ENCODE measurements at regions not wholly inside any gene's neighbourhood (a gene's known extent, or its start where the extent isn't known, plus 50 kb on each side); places are given as distances from the start of the nearest gene placed in this dataset.
"Not testable (repeated sequence)": the region's sequence is repeated elsewhere in the genome, so short reads cannot be mapped to it uniquely, and the experiment has no call there.

DNA sequence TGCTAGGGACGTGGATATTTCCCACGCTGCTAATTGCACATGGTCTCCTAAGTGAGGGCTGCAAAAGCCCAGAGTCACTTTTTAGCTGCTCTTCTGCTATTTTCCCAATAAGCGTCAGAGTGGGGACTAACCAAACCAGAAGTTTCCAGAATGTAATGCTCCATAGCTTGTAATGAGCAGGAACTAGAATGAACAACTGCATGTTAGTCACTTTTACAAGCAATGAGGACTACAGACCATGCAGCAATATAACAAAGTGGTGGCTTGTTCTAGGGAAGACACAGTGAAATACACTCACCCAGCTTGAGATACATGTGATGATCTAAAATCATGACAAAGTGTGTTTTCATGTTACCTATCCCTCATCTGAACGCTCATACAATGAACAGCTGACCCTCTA lies 314.1 kb upstream of the SGK1 start:
- DNase-seq = no peak

DNA sequence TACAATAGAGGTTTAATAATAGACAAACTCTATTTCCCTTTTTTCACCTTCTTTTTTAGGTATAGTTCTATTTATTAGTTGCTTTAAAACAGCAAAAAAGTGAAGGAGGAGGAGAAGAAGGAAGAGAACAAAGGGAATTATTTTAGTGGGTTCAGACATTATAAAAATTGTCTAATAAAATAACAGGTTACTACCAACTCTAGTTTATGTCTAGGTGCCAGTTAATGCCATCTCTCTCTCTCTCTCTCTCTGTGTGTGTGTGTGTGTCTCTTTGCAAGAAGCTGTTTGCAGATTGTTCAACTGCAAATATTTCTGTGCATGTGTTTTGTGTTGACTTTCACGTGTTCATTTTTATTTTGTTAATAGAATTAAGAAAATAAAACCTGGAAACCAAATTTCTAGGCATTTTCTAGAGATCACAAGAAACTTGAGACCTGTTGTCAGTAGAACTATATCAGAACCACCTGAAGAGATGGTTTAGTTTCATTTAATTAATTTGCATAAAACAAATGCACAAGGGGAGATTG lies 313.5 kb upstream of the SGK1 start:
- DNase-seq = no peak

DNA sequence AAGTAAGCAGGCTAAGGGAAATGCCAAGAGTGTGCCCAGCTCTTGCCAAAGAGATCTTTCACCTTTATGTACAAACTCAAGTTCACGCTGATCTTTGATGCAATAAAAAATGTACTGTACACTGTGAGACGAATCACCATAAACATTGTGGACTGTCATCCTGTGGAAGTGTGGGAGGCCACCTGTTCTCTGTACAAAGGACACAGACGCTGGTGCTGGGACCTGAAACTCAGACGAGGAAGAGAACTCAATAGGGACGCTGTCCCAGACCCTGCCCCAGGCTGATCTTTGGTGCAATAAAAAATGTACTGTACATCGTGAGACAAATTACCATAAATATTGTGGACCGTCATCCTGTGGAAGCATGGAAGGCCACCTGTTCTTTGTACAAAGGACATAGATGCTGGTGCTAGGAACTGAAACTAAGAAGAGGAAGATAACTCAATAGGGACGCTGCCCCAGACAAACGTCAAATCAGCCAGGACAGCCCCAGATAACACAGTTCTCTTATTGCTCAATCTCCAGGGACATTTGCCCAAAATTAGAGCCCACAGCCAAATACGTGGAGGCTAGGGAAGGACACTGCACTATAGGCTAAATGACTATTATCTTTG lies 312.7 kb upstream of the SGK1 start:
- DNase-seq = no peak

DNA sequence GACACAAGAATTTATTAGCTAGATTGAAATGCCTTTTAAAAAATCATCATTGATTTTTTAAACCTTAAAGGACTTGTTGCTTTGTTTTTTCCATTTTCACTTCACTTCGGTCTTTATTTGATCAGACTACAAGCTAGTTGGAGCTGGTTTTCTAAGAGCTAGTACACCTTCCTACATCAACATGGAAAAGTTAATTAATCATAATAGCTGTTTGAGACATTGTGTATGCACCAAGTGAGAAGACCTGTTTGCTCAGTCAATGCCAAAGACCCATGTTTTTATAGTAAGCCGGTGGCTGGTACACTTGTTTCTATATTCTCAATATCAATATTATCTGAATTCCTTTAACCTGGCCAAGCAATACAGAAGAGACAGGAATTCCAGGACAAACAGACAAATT lies 310.2 kb upstream of the SGK1 start:
- peak; percentile 10 for DNase-seq

DNA sequence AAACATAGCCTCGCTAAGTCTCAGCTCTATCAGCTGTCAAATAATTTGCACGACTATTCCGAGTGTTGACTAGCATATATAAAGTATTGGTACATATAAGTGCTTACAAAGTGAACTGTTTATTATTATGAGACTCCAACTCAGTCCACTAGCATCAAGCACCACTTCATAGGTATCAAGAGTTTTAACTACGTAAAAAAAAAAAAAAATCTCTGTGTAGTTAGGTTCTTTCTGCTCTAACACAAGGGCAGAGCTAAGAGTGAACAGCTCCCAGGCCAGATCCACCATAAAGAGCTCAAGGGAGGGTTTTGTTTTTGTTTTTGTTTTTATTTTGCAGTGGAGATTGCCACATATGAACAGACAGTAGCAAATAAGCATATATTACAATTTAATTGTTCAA lies 309.8 kb upstream of the SGK1 start:
- DNase-seq = no peak

DNA sequence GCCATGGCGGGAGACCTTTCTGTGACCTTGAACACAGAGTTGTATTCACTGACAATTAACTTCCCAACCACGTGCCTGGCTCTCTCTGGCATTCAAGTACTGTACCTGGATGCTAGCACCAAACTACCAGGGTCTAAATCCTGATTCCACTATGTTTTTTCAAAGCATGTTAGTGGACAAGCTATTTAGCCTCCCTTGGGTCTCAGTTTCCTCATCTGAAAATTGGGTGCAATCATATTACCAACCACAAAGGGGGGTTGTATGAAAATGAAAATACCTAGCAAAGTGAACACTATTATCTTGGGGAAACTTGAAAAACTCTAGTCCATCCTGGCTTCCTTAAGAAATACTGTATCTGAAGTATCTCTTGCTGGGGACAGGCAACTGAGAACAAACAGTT lies 308.7 kb upstream of the SGK1 start:
- no peak for DNase-seq

DNA sequence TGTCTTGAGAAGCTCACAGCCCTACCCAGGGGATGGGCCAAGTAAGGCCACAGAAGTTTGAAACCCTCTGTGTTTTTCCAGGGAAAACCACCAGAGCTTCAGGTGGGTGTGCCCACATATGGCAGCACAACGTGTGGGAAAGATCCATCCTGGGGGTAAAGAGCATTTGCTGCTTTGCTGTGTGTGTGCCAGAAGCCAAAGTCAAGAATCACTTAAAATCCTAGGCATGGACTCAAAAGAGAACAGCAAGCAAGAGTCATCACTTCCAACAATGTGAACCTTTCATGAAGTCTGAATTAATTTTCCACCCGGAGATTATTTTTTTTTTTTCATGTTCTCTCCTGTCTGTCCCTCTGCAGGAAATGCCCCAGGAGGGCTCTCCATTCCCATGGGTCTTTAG lies 308.2 kb upstream of the SGK1 start:
- DNase-seq = no peak

DNA sequence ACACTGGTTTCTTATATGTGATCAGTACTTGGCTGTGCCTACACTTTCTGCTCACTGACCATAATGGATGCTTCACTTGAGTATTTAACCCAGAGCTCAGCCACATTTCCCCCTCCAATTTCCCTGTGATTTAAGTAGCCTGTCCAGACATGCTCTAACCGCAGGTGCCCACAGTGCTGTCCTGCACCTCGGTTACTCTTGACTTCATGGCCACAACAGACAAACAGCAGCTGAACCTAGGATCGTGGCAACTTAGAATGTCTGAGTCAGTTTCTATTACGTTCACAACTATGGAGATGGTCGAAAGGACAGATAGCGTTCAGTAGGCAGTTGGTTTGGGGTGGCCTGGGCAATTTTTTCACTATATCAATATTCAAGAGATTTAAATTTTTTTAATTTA lies 306.9 kb upstream of the SGK1 start:
- DNase-seq = no peak

DNA sequence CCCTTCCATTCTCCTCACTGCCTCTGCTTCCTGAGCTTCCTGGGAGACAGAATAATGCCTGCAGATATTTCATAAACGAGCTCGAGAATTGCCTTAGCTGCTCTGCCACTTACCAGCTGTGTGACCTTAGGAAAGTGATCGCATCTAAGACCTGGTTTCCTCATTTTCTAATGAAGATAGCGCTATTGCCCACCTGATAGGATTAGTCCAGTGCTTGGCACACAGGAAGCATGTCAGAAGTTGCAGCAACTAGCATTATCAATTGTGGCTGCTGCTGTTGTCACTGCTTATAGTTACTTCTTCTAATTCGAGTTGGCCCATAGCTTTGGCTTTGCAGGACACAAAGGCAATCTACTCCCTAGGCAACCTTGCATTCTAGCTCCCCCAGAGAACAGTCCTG lies 305.5 kb upstream of the SGK1 start:
- DNase-seq = no peak

DNA sequence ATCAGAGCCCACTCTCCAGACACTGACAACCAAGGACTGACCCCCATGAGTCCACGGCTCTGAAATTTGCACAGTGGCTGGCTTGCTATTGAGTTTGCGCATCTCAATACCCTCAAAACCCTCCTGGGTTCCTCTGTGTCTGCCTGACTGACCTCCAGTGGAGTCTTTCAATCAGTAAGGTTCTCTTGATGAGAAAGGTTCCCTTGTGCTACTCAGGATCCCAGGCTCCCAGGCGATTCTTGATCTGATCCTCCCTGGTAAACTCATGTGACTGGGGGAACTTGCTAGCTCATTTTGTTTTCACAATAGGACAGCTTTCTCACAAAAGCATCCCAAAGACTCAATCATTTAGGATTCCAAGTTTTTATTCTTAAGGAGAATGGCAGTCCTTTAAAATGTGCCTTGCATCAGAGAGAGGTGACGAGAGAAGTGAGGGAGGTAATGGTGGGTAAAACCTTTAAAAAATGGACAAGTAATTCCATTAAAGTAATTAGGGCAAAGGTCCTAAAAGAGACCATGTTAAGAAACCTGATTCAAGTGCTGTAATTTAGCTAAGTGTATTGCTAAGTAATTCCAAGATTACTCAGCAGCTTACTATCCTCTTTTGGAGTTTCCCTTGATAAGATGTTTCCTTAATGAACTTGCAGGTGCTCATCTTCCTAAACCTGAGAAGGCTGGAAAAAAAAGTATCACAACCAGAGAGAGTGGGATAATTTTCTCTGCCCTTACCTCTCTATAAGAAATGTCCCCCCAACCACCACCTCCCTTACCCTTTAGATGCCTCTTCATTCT lies 304.7 kb upstream of the SGK1 start:
- DNase-seq = no peak

DNA sequence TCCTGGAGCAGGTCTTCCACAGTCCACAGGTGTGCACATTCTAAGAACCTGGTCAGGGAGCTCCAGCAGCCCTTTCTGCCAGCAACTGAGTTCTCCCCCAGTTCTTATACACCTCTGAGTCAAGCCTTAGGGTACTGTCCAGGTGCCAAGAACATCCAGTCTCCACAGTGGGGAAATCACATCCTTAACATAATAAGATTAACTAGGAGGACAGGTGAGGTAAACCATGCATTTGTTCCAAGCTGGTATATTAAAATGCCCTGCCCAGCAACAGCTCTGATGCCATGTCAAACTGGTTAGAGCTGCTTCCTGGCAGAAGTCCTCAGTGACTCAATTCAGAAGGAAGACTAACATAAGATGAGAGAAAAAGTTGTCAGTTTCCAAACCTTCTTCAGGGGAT lies 303.9 kb upstream of the SGK1 start:
- no peak for DNase-seq

DNA sequence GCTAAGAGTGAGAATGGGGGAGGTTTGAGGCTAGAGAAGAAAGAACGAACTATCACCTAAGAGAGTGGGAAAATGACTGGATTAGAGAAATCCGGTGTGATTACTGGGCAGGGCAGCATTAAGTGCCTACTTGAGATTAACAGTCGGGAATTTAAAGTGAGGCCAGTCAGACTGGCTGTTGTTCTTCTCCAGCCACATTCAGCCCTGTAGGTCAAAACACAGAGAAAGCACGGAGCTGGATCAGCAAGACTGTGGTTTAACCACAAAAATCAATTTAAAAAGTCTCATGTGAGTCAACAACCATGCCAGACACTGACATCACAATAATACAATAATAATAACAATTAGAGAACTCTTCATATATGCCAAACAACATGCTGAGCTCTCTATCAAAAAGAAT lies 301.9 kb upstream of the SGK1 start:
- DNase-seq = no peak

DNA sequence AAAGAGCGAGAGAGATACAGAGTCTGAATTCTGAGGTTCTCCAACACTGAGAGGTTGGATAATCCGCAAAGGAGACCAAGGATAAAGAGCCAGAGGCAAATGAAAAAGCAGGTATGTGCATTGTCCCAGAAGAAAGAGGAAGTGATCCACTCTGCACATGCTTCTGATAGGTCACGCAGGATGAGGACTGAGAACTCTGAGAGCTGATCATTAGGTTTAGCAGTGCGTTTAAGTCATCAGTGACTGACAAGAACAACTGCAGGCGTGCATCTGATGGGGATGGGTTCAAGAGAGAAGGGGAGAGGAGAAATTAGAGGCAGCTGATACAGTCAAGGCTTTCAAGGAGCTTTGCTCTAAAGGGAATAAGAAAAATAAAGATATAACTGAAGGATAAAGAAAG lies 301.2 kb upstream of the SGK1 start:
- DNase-seq = no peak

DNA sequence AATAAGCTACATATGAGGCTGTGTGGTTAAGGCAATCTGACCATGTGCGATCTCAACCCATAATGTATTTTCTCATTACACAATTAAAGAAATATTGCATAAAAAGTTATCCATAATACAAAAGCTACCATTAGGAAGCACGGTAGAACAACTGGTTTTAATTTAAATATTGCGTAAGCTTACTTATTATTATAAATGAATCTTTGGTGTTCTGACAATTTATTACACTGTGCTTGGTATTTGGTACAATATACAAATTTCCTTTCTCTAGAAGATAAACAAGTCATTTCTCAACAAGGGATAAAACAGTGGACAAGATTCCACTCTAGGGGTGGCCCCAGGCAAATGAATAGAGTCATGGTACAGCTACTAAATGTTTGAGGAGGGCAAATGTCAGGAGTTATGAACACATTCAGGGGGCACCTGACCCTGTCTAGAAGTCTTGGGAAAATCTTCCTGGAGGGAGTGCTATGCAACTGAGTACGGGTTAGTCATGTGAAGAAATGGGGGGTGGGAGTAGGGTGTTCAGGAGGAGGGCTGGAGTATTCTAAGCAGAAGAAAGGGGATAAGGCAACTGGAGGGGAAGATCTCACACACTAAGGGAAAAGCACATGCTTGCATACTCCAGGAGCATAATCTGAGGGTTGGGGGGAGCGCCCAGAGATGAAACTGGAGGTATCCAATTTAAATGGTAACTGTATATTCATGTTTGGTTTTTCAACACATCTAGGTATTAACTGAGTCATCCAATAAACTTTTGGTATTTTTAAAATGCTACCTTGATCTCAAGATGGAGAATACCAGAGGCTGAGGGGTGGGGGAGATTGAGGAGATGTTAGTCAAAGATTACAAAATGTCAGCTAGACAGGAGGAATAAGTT lies 296.9 kb upstream of the SGK1 start:
- no peak for DNase-seq

DNA sequence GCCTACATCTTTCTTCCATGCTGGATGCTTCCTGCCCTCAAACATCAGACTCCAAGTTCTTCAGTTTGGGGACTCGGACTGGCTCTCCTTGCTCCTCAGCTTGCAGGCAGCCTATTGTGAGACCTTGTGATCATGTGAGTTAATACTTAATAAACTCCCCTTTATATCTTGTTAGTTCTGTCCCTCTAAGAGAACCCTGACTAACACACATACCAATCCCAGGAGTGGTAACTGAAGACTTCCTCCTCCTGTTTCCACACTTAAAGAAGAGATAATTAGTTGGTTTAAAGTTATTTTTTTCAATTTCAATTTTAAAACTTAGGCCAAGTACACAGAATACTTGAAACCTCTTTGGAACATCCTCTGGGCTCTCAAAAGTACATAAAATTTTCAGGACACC lies 294.2 kb upstream of the SGK1 start:
- DNase-seq = not testable (repeated sequence)

DNA sequence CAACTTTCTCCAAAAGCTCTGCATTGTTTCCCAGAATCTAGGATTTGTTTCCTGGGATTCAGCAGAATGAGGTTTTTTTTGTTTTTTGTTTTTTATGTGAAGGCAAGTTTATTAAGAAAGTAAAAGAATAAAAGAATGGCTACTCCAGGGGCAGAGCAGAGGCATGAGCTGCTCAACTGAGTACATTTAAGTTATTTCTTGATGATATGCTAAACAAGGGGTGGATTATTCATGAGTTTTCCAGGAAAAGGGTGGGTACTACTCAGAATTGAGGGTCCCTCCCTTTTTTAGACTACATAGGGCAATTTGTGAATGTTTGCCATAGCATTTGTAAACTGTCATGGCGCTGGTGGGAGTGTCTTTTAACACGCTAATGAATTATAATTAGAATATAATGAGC lies 292.5 kb upstream of the SGK1 start:
- DNase-seq = no peak

DNA sequence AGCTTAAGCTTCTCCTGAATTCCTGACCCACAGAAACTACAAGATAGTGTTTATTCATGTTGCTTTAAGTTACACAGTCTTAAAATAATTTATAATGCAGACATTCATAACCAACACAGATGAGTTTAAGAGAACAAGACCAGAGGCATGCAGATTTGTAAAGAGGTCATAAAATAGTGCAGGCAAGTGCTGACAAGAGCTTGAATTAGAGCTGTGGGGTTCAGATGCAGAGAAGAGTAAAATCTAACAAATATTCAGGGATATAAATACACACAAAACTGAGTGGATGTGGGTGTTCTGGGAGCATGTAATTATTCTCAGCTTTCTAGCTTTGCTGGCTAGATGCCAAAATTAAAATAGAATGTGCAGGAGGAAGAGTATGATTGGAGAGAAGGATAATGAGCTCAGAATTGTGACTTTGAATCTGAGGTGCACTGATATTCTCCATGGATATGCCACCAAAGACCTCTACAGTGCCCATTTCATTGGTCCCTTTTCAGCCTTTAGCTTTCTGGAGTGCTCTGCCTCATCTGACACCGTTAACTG lies 291.9 kb upstream of the SGK1 start:
- no peak for DNase-seq

DNA sequence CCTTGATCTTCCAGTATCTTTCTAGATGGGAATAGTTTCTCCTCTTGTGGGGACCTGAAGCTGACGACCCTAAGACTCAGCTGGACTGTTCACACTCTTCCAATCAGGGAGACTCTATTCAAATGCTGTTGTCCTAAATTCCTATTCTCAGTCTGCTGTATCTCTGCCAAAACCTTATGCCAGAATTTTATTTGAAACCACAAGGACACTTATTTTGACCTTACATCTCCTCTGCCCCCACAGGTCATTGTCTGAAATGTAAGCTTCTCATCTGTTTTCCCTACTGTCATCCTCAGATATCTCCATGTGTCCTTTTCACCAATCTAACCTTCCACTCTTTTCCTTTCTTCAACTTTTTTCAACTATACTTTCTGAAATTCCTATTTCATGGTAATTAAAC lies 289.5 kb upstream of the SGK1 start:
- no peak for DNase-seq

DNA sequence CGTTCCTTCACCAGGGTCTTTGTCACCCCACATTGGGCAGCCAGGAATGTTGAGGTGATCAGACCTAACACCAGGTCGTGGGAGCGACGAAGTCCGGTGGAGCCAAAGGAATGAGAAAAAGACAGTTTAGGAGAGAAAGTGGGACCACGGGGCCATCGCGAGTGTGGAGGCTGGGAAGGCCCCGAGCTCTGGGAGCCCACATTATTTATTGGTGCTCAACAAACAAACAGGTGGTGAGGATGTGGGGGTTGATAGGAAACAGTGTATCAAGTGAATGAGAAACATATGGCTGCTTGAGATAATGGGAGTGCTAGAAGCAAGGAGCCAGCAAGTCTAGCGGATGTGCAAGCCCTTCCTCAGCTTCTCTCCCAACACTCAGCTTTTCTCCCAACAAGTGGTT lies 287.1 kb upstream of the SGK1 start:
- DNase-seq = no peak

DNA sequence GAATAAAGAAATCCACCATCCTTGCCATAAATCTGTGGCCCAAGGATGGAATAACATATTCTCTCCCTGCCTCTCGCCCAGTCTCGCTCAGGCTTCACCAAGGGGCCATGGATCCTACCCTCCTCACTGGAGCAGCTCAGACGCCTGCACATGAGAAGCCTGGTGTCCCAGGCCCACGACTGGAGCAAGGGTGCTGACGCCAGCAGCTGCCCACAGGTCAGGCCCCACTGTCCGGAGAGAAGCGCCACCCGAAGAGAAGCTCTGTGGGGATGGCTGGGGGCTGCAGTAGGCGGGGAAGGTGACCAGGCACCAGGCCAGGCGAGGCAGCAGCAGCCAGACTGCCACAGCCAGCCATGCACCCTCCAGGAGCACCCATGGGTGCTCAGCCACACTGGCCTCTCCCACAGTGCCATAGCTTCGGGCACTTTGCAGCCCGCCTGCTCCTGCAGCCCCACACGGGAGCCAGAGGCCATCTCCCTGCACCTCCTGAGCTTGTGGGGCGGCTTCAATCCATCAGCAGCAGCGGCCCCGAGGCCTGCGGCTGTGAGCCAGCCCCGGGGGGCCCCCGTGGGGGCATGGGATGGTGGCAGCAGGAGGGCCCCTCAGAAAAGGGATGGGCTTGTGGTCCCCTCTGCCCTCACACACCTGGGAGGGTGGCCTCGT lies 286.2 kb upstream of the SGK1 start:
- DNase-seq = no peak

DNA sequence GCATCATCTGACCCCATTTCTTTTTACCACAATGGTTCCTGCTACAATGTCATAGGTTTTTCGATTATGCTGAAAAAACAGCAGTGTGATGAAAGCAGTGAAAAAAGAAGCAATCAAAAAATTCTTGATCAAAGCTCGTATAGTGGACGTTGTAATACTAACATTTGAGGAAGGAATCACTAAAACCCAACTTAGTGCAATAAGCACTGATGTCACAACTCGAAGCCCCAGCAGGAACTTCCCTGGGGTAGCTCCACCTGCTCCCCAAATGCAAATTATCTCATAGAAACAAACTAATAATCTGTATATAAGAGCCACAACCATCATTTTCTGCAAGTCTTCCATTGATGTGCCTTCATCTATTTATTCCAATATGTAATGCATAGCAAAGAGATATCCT lies 285.6 kb upstream of the SGK1 start:
- no peak for DNase-seq

DNA sequence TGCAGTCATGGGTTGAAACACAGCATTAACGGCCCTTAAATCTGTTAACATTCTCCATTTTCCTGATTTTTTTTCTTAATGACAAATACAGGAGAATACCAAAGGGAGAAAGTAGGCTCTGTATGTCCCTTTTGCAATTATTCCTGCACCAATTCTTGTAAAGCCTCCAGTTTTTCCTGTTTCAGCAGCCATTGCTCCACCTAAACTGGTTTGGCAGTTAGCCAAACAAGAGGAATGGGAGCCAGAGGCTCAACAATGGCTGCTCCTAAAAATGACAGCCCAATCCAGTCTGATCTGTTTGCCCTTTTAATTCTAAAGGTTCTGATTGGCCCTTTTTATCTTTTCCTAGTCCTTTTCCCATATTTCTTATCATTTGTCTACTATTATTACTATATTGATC lies 284.2 kb upstream of the SGK1 start:
- no peak for DNase-seq

DNA sequence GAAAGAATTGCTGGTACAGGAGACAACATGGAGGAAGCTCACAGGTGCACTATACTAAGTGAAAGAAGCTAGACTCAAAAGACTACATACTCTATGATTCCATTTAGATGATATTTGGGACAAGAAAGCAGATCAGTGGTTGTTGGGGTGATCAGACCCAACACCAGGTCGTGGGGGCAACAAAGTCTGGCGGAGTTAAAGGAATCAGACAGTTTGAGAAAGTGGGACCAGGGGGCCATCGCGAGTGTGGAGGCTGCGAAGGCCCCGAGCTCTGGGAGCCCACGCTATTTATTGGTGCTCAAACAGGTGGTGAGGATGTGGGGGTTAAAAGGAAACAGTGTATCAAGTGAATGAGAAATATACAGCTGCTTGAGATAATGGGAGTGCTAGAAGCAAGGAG lies 282.8 kb upstream of the SGK1 start:
- DNase-seq = no peak
